Neural cell (in vitro differentiated cells): ENCODE measurements at regions not wholly inside any gene's neighbourhood (a gene's known extent, or its start where the extent isn't known, plus 50 kb on each side); places are given as distances from the start of the nearest gene placed in this dataset.

ENCODE experiments used
- H2AFZ ChIP-seq: fragments of 200-600, 300-800 bp; sonication (generic), shearing (Covaris generic); 2 replicates; pipeline ENCODE4 v1.6.0; 2014; ENCODE audit warnings: low read depth, mild to moderate bottlenecking, antibody characterized with exemption, low read length, moderate library complexity
- H3F3A ChIP-seq: fragments of 200-600 bp; shearing (Covaris generic); 2 replicates; pipeline ENCODE4 v1.6.1; 2016; ENCODE audit warnings: mild to moderate bottlenecking, moderate library complexity, mixed read lengths, antibody characterized with exemption, low read length; ENCODE audit not compliant: insufficient read depth, poor library complexity, severe bottlenecking
- H3K27ac ChIP-seq: fragments of 200-600, 300-800 bp; sonication (generic), shearing (Covaris generic); 2 replicates; pipeline ENCODE4 v1.5.1; 2014; ENCODE audit warnings: mild to moderate bottlenecking, low read length, moderate library complexity
- H3K27me3 ChIP-seq: fragments of 300-800, 200-600 bp; sonication (generic), shearing (Covaris generic); 2 replicates; pipeline ENCODE4 v1.6.0; 2014; ENCODE audit warnings: mild to moderate bottlenecking, low read depth, low read length, moderate library complexity; ENCODE audit not compliant: insufficient read depth
- H3K36me3 ChIP-seq: fragments of 300-800, 200-600 bp; sonication (generic), shearing (Covaris generic); 2 replicates; pipeline ENCODE4 v1.5.1; 2014; ENCODE audit warnings: mild to moderate bottlenecking, antibody characterized with exemption, low read length, moderate library complexity; ENCODE audit not compliant: insufficient read depth
- H3K4me2 ChIP-seq: fragments of 300-800, 200-600 bp; sonication (generic), shearing (Covaris generic); 2 replicates; pipeline ENCODE4 v1.6.0; 2014; ENCODE audit warnings: mild to moderate bottlenecking, low read length
- H3K4me3 ChIP-seq: fragments of 300-800, 200-600 bp; sonication (generic), shearing (Covaris generic); 2 replicates; pipeline ENCODE4 v1.5.1; 2014; ENCODE audit warnings: mild to moderate bottlenecking, low read length, moderate library complexity
- H3K79me2 ChIP-seq: fragments of 200-600 bp; shearing (Covaris generic); replicated peaks from 2 replicates; pipeline ENCODE4 v1.6.0; 2014; ENCODE audit warnings: mild to moderate bottlenecking, low read length, moderate library complexity; ENCODE audit not compliant: insufficient read depth
- H3K9ac ChIP-seq: fragments of 300-800, 200-600 bp; sonication (generic), shearing (Covaris generic); 2 replicates; pipeline ENCODE4 v1.6.1; 2016; ENCODE audit warnings: mild to moderate bottlenecking, low read length, mixed read lengths
- H3K9me2 ChIP-seq: fragments of 200-600 bp; shearing (Covaris generic); 2 replicates; pipeline ENCODE4 v1.6.1; 2016; ENCODE audit warnings: mild to moderate bottlenecking, low read length, mixed read lengths; ENCODE audit not compliant: insufficient read depth
- H3K9me3 ChIP-seq: fragments of 200-600, 300-800 bp; sonication (generic), shearing (Covaris generic); 2 replicates; pipeline ENCODE4 v1.6.1; 2016; ENCODE audit warnings: mild to moderate bottlenecking, mixed run types, low read length, moderate library complexity, mixed read lengths
- H4K20me1 ChIP-seq: fragments of 200-600 bp; shearing (Covaris generic); 2 replicates; pipeline ENCODE4 v1.6.1; 2016; ENCODE audit warnings: mild to moderate bottlenecking, mixed run types; ENCODE audit not compliant: insufficient read depth
- EP300 ChIP-seq: fragments of 450-650 bp; conservative IDR thresholded peaks from 2 replicates; pipeline ENCODE4 v1.6.1; 2014; ENCODE audit warnings: antibody characterized with exemption, mild to moderate bottlenecking, moderate library complexity; ENCODE audit not compliant: poor library complexity, severe bottlenecking
- EZH2 ChIP-seq: fragments of 200-600, 300-800 bp; shearing (Covaris generic), sonication (generic); IDR thresholded peaks from 2 replicates; pipeline ENCODE4 v1.6.1; 2014; ENCODE audit warnings: antibody characterized with exemption, low read length, borderline replicate concordance, mild to moderate bottlenecking; ENCODE audit not compliant: insufficient read depth, poor library complexity, severe bottlenecking
- MXI1 ChIP-seq: fragments of 450-650 bp; conservative IDR thresholded peaks from 2 replicates; pipeline ENCODE4 v1.6.1; 2014; ENCODE audit warnings: antibody characterized with exemption, mild to moderate bottlenecking; ENCODE audit not compliant: poor library complexity, severe bottlenecking
- POLR2AphosphoS5 ChIP-seq: IDR thresholded peaks from 2 replicates; pipeline ENCODE4 v1.6.1; 2012
- RAD21 ChIP-seq: fragments of 450-650 bp; conservative IDR thresholded peaks from 2 replicates; pipeline ENCODE4 v1.6.1; 2014; ENCODE audit warnings: antibody characterized with exemption, mild to moderate bottlenecking, moderate library complexity
- REST ChIP-seq: IDR thresholded peaks from 2 replicates; pipeline ENCODE4 v1.6.1; 2012; ENCODE audit warnings: borderline replicate concordance
- SMC3 ChIP-seq: fragments of 450-650 bp; conservative IDR thresholded peaks from 2 replicates; pipeline ENCODE4 v1.6.1; 2014; ENCODE audit warnings: antibody characterized with exemption, mild to moderate bottlenecking, moderate library complexity; ENCODE audit not compliant: poor library complexity
- TAF1 ChIP-seq: IDR thresholded peaks from 2 replicates; pipeline ENCODE4 v1.6.1; 2012; ENCODE audit warnings: low read depth
- TF ChIP-seq, protein P1 (sequence below): fragments of 450-650 bp; IDR thresholded peaks from 2 replicates; pipeline ENCODE4 v1.5.1; 2014; ENCODE audit warnings: antibody characterized with exemption, mild to moderate bottlenecking, moderate library complexity; ENCODE audit not compliant: poor library complexity, severe bottlenecking

DNA sequence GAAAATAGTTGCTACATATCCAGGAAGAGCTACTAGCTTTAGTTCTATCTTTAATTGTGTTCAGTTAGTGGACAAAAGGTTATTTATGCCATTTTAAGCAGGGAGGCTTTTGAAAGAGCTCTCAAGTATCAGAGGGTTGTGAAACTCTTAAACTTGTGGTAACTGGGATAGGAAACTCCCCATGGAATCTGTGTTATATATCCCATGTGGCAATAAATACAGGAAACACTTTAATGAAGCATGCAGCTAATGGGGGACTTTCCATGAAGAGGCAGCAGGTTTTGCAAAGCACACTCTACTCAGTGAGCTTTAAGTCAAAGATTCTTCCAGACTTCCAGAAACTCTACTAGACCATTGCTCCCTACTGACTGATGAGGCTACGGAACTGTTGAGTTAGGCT, 805.0 kb upstream of the C9orf72 start:
- H3K79me2 ChIP-seq: no peaks in the 10 kb centered on the region
- H3F3A ChIP-seq: no peaks in the 10 kb centered on the region
- no peak overlapping the region for H3K4me3 ChIP-seq
- TF ChIP-seq MXI1 (no peak), REST (no peak), POLR2AphosphoS5 (no peak), EP300 (no peak), TAF1 (no peak), RAD21 (no peak), EZH2 (no peak), SMC3 (no peak)
- TF ChIP-seq, protein P1, sequence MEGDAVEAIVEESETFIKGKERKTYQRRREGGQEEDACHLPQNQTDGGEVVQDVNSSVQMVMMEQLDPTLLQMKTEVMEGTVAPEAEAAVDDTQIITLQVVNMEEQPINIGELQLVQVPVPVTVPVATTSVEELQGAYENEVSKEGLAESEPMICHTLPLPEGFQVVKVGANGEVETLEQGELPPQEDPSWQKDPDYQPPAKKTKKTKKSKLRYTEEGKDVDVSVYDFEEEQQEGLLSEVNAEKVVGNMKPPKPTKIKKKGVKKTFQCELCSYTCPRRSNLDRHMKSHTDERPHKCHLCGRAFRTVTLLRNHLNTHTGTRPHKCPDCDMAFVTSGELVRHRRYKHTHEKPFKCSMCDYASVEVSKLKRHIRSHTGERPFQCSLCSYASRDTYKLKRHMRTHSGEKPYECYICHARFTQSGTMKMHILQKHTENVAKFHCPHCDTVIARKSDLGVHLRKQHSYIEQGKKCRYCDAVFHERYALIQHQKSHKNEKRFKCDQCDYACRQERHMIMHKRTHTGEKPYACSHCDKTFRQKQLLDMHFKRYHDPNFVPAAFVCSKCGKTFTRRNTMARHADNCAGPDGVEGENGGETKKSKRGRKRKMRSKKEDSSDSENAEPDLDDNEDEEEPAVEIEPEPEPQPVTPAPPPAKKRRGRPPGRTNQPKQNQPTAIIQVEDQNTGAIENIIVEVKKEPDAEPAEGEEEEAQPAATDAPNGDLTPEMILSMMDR: no peak
- H4K20me1 ChIP-seq: no peaks in the 10 kb centered on the region
- no peak overlapping the region for H2AFZ ChIP-seq
- no peaks in the 10 kb centered on the region for H3K27me3 ChIP-seq
- H3K36me3 ChIP-seq: no peaks in the 10 kb centered on the region
- no peak overlapping the region for H3K27ac ChIP-seq
- H3K4me2 ChIP-seq: no peak overlapping the region
- no peaks in the 10 kb centered on the region for H3K9me2 ChIP-seq
- no peaks in the 10 kb centered on the region for H3K9me3 ChIP-seq
- H3K9ac ChIP-seq: no peak overlapping the region

GRCh38 chr9:28379082-28379481, 805.8 kb upstream of the C9orf72 start:
- Histone ChIP-seq H3K9ac (no peak overlapping the region), H3K9me2 (no peaks in the 10 kb centered on the region), H3K27ac (no peak overlapping the region), H4K20me1 (no peaks in the 10 kb centered on the region), H3K4me3 (no peak overlapping the region), H3K4me2 (no peak overlapping the region), H2AFZ (no peak overlapping the region), H3K36me3 (no peaks in the 10 kb centered on the region), H3F3A (no peaks in the 10 kb centered on the region), H3K79me2 (no peaks in the 10 kb centered on the region), H3K27me3 (no peaks in the 10 kb centered on the region), H3K9me3 (no peaks in the 10 kb centered on the region)
- no peak for TF ChIP-seq REST
- TF ChIP-seq POLR2AphosphoS5: no peak
- TF ChIP-seq EZH2: no peak
- TF ChIP-seq, protein P1: no peak
- no peak for TF ChIP-seq TAF1
- TF ChIP-seq EP300: no peak
- TF ChIP-seq MXI1: no peak
- no peak for TF ChIP-seq RAD21
- no peak for TF ChIP-seq SMC3
